RWPE1 (cell line): ENCODE measurements at regions not wholly inside any gene's neighbourhood (a gene's known extent, or its start where the extent isn't known, plus 50 kb on each side); places are given as distances from the start of the nearest gene placed in this dataset.

Experiments used
- CTCF ChIA-PET: fragments of 350-600 bp; sonication (Branson Sonifier 250); formaldehyde crosslinking; extraction: SDS; loops from one replicate; lab custom pipeline; 2021; lab: Yijun Ruan, JAX
- POLR2A ChIA-PET: fragments of 400-600 bp; formaldehyde crosslinking; extraction: SDS; loops from one replicate; lab custom pipeline; 2020; ENCODE audit warnings: antibody characterized with exemption; ENCODE audit not compliant: low non-redundant PET; lab: Yijun Ruan, JAX
- DNase-seq: peaks from one replicate; pipeline ENCODE4 v3.0.0; 2012; ENCODE audit warnings: low spot score
- H3K27ac ChIP-seq: fragments of 450-650 bp; 2 replicates; pipeline ENCODE4 v1.5.1; 2017
- TF ChIP-seq, protein P1 (sequence below): fragments of 450-650 bp; conservative IDR thresholded peaks from 2 replicates; pipeline ENCODE4 v1.5.1; 2017; ENCODE audit warnings: low read depth, mild to moderate bottlenecking

DNA sequence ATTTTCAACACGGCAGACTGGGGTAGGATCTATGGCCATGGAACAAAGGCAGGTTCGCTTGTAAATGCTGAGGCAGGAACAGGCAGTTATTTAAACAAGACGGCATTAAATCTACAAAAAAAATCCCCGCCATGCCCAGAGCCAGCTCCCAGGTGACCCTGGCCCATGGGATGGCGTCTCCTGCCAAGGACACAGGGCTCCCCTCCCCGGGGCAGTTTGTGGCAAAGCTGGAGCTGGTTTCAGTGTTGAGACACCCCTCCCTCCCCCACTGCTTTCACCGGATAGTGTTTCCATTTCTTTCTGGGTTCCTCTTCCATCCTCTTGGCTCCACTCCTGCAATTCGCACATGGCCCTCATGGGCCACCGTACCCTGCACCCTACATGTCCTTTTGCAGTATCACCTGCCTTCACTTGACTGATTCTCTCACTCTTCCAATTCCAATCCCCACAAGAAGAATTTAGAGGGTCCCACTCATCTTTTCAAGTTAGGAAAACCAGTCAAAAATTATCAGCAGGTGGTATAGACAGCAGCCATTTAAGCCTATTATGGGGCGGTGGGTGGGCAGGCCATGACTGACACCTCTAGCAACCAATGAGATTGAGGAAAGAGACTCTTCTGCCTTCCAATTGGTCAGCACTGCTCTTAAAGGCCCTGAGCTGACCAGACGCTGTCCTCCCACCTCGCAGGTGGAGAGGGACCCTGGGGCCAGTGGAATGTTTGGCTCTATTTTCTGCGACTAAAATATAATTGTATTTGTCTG, 52.0 kb downstream of the OLIG1 start:
- POLR2A ChIA-PET, result no interaction called here
- CTCF ChIA-PET, result no interaction called here
- TF ChIP-seq, protein P1, sequence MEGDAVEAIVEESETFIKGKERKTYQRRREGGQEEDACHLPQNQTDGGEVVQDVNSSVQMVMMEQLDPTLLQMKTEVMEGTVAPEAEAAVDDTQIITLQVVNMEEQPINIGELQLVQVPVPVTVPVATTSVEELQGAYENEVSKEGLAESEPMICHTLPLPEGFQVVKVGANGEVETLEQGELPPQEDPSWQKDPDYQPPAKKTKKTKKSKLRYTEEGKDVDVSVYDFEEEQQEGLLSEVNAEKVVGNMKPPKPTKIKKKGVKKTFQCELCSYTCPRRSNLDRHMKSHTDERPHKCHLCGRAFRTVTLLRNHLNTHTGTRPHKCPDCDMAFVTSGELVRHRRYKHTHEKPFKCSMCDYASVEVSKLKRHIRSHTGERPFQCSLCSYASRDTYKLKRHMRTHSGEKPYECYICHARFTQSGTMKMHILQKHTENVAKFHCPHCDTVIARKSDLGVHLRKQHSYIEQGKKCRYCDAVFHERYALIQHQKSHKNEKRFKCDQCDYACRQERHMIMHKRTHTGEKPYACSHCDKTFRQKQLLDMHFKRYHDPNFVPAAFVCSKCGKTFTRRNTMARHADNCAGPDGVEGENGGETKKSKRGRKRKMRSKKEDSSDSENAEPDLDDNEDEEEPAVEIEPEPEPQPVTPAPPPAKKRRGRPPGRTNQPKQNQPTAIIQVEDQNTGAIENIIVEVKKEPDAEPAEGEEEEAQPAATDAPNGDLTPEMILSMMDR, result no peak
- DNase-seq, result peak; percentile 55
- H3K27ac ChIP-seq, result no peak overlapping the region

DNA sequence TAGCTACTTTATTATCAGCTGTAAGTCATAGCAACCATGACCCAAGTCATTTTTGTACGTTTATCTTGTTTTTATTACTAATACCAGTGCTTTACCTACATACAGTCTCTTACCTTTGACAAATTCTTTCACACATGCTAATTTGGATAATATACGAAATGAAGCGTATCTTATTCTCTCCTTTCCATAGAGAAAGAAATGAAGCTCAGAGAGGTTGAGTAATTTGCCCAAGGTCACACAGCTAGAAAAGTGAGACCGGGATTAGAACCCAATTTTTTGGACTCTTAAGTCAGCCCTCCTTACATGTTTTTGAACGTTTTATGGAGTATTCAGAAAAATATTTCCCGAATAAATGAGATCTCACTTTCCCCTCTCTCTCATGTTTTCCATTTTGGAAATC, 52.6 kb downstream of the OLIG1 start:
- POLR2A ChIA-PET, result no interaction called here
- H3K27ac ChIP-seq, result no peak overlapping the region
- CTCF ChIA-PET, result no interaction called here
- TF ChIP-seq, protein P1, result no peak
- no peak for DNase-seq

DNA sequence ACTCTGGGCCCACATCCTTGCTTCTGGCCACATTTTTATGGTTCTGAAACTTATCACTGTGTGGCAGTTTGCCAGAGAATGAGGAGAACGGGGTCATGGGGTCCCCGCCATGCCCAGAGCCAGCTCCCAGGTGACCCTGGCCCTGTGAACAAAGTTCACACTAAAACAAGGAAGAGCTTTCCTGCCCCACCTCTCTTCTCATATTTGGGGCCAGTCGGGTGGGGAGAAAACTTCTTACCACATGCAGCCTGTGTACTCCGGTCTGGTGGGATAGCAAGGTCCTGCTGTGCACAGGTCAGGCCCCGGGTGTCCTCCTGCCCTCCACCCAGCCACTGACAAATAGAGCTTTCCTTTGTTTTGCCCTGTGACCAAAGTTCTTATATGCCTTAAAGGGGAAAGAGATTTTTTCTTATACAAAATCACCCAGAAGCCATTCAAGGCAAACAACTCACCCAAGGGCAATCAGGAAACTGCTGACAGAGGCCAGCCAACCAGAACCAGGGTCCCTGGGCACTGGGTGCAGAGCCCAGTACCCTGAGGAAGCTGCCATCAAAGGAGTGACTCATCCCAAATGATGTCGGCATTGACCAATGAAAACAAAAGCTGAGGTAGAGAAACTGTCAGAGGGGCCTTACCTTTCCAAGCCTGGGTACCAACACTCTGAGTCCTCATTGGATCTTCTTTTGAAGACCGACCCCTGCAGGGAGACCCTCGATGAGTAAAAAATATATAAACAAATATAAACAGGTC, 53.6 kb downstream of the OLIG1 start:
- CTCF ChIA-PET, result interaction anchor here (0.6 kb wide), 1 partner anchor 189 kb away, joined by 3 read pairs; no protein-coding TSS in a partner anchor
- POLR2A ChIA-PET, result no interaction called here
- no peak for DNase-seq
- TF ChIP-seq, protein P1, result no peak
- H3K27ac ChIP-seq, result no peak overlapping the region

DNA sequence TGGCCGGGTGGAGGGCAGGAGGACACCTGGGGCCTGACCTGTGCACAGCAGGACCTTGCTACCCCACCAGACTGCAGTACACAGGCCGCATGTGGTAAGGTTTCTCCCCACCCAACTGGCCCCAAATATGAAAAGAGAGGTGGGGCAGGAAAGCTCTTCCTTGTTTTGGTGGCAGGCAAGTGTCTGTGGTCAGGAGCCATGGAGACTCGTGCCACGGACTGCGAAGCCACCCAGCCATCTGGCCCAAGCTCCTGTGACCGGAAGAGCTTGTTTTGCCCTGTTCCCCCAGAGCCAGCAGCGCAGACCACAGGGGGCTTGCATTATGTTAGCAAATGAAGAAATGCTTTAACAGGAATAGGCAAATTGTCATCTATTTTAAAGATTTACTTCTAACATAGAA, 54.9 kb downstream of the OLIG1 start:
- no peak for DNase-seq
- ChIA-PET CTCF (interaction anchor here (0.9 kb wide), 1 partner anchor 320 kb away, joined by 4 read pairs; no protein-coding TSS in a partner anchor), POLR2A (no interaction called here)
- TF ChIP-seq, protein P1, result no peak
- H3K27ac ChIP-seq, result no peak overlapping the region

DNA sequence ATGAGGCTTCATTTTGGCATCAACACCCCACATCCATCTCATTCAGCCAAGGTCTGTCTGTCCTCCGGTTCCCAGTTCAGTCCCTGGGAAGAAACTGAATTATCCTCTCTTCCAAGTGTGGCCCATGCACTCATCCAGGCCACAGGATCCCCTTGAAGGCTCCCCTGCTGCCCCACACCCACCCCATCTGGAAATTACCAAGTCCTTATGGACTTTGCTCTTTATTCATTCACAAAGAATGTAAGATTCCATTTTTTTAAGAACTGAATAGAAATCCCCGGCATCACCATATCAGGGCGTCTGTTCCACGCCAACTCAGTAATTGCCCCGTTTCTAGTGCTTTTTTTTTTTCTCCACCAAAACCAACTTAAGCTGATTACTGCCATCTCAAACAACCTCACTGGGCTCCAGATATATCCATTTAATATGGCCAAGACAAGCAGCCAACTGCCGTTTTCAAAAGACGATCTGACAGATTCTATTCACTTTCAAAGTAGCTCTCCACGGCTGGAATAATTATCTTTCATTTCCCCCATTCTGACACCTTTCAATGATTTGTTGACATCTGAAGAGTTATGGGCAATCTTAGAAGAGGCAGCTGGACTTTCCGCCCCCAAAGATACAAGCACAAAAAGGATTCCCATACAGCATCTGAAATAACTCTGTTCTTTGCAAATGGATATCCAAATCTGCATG, 55.9 kb downstream of the OLIG1 start:
- CTCF ChIA-PET, result interaction anchor here (0.6 to 2.1 kb wide), 4 partner anchors 11 to 442 kb away, joined by 3 to 11 read pairs (median 4); no protein-coding TSS in a partner anchor
- no peak overlapping the region for H3K27ac ChIP-seq
- no peak for DNase-seq
- TF ChIP-seq, protein P1, result no peak
- POLR2A ChIA-PET, result no interaction called here

DNA sequence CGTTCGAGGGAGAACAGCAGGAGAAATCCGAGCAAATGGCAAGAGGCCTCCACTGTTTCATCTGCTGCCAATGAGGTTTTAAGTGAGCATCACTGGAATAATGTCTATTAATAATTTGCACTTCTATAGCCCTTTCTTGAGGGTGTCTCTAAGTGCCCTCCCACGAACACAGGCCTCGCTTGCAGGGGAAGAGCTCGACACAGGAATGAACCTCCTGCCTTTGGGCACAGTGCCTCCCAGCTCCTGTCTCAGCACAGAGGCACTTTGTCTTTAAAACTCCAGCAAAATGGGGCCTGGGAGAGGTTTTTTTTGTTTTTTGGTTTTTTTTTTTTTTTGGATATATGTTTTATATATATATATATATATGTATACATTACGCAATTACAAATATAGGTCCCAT, 56.6 kb downstream of the OLIG1 start:
- TF ChIP-seq, protein P1, result no peak
- ChIA-PET CTCF (interaction anchor here (0.6 to 2.1 kb wide), 4 partner anchors 186 to 442 kb away, joined by 3 to 11 read pairs (median 5); no protein-coding TSS in a partner anchor), POLR2A (no interaction called here)
- DNase-seq, result no peak
- H3K27ac ChIP-seq, result no peak overlapping the region
